GM23338 (cell line): ENCODE measurements at regions not wholly inside any gene's neighbourhood (a gene's known extent, or its start where the extent isn't known, plus 50 kb on each side); places are given as distances from the start of the nearest gene placed in this dataset.

ENCODE experiments used
- ATAC-seq: fragments of 200-7000 bp; cut with Tn5 transposase; 3 replicates; pipeline ENCODE4 v1.9.1; 2020
- DNase-seq: peaks from one replicate; pipeline ENCODE4 v3.0.0-alpha.2; 2015; ENCODE audit warnings: low spot score
- H2AFZ ChIP-seq: fragments of 200-600 bp; sonication (generic); 2 replicates; pipeline ENCODE4 v1.8.0; 2016; ENCODE audit warnings: antibody characterized with exemption, mild to moderate bottlenecking, moderate library complexity
- H3F3A ChIP-seq: fragments of 200-600 bp; sonication (generic); replicated peaks from 2 replicates; pipeline ENCODE4 v1.8.0; 2017; ENCODE audit warnings: antibody characterized with exemption, mixed run types, low read depth
- H3K27ac ChIP-seq: fragments of 200-600 bp; sonication (generic); 2 replicates; pipeline ENCODE4 v1.6.1; 2016; ENCODE audit warnings: low read depth
- H3K27me3 ChIP-seq: fragments of 200-600 bp; sonication (generic); 2 replicates; pipeline ENCODE4 v1.8.0; 2016; ENCODE audit warnings: mild to moderate bottlenecking, mixed run types, moderate library complexity; ENCODE audit not compliant: insufficient read depth
- H3K36me3 ChIP-seq: fragments of 200-600 bp; sonication (generic); 2 replicates; pipeline ENCODE4 v1.8.0; 2016; ENCODE audit warnings: mild to moderate bottlenecking; ENCODE audit not compliant: insufficient read depth
- H3K4me1 ChIP-seq: fragments of 200-600 bp; sonication (generic); 2 replicates; pipeline ENCODE4 v1.8.0; 2016; ENCODE audit warnings: mild to moderate bottlenecking, moderate library complexity; ENCODE audit not compliant: insufficient read depth
- H3K4me2 ChIP-seq: fragments of 200-600 bp; sonication (generic); 2 replicates; pipeline ENCODE4 v1.7.1; 2017; ENCODE audit warnings: mixed run types
- H3K4me3 ChIP-seq: fragments of 200-600 bp; sonication (generic); 2 replicates; pipeline ENCODE4 v1.6.1; 2016; ENCODE audit warnings: mixed run types
- H3K79me2 ChIP-seq: fragments of 200-600 bp; sonication (generic); replicated peaks from 2 replicates; pipeline ENCODE4 v1.8.0; 2017; ENCODE audit warnings: mild to moderate bottlenecking; ENCODE audit not compliant: insufficient read depth
- H3K9me2 ChIP-seq: fragments of 200-600 bp; sonication (generic); 2 replicates; pipeline ENCODE4 v1.8.0; 2017; ENCODE audit not compliant: insufficient read depth
- H4K20me1 ChIP-seq: fragments of 200-600 bp; sonication (generic); replicated peaks from 2 replicates; pipeline ENCODE4 v1.8.0; 2017; ENCODE audit warnings: mild to moderate bottlenecking; ENCODE audit not compliant: insufficient read depth
- H3K27ac Mint-ChIP-seq: 2 replicates; pipeline ENCODE4 v1.8.0; 2020; ENCODE audit warnings: inconsistent platforms, mild to moderate bottlenecking, moderate library complexity, mixed read lengths
- H3K27me3 Mint-ChIP-seq: 3 replicates; pipeline ENCODE4 v1.8.0; 2022; ENCODE audit warnings: low read depth, mild to moderate bottlenecking, moderate library complexity, mixed read lengths, inconsistent platforms; ENCODE audit not compliant: insufficient read depth, poor library complexity
- H3K36me3 Mint-ChIP-seq: 3 replicates; pipeline ENCODE4 v1.8.0; 2021; ENCODE audit warnings: low read depth, mild to moderate bottlenecking, inconsistent platforms, moderate library complexity, mixed read lengths
- H3K4me1 Mint-ChIP-seq: 3 replicates; pipeline ENCODE4 v1.8.0; 2020; ENCODE audit warnings: mild to moderate bottlenecking, inconsistent platforms, mixed read lengths
- H3K4me3 Mint-ChIP-seq: 3 replicates; pipeline ENCODE4 v1.8.0; 2021; ENCODE audit warnings: moderate library complexity, mild to moderate bottlenecking, inconsistent platforms, mixed read lengths
- H3K9me3 Mint-ChIP-seq: 3 replicates; pipeline ENCODE4 v1.8.0; 2020; ENCODE audit warnings: moderate library complexity, mild to moderate bottlenecking, inconsistent platforms, mixed read lengths
- CREB1 ChIP-seq: fragments of 250-450 bp; sonication (Bioruptor Pico); IDR thresholded peaks from 2 replicates; pipeline ENCODE4 v1.5.0; 2020; ENCODE audit warnings: low read depth, mild to moderate bottlenecking, moderate library complexity
- CTCF ChIP-seq, 2 experiments: fragments of 200-600 bp in 1 of 2; sonication (generic) in 1 of 2; conservative IDR thresholded peaks; 2 replicates each; pipeline versions ENCODE4 v1.5.1 to v1.6.1; 2016 to 2017; ENCODE audit warnings: antibody characterized with exemption in 2 of 2, low read depth in 2 of 2, mild to moderate bottlenecking in 2 of 2, moderate library complexity in 1 of 2
- EZH2phosphoT487 ChIP-seq: fragments of 200-600 bp; sonication (generic); IDR thresholded peaks from one replicate; pipeline ENCODE4 v1.8.1; 2018; ENCODE audit warnings: antibody characterized with exemption; ENCODE audit not compliant: unreplicated experiment
- POLR2AphosphoS5 ChIP-seq: IDR thresholded peaks from 2 replicates; pipeline ENCODE4 v1.6.1; 2016; ENCODE audit warnings: antibody characterized with exemption, low read depth
- REST ChIP-seq: IDR thresholded peaks from one replicate; pipeline ENCODE4 v1.6.1; 2018; ENCODE audit warnings: antibody characterized with exemption; ENCODE audit not compliant: unreplicated experiment

- no peaks in the 10 kb centered on the region for H3K36me3 ChIP-seq
- no peaks in the 10 kb centered on the region for H3F3A ChIP-seq
- H3K79me2 ChIP-seq = no peaks in the 10 kb centered on the region
- H3K9me3 Mint-ChIP-seq = no peaks in the 10 kb centered on the region
- no peak overlapping the region for H2AFZ ChIP-seq
- no peaks in the 10 kb centered on the region for H3K27me3 ChIP-seq
- H3K4me2 ChIP-seq = no peak overlapping the region
- no peak for TF ChIP-seq EZH2phosphoT487
- TF ChIP-seq REST = no peak
- TF ChIP-seq CTCF (conservative IDR thresholded peaks at IDR 0.05; ENCODE audit: low read depth in 2 of 2) = peak in 1 of 2 experiments; percentile 31; a peak in 1 of 4 replicates
- no peak for TF ChIP-seq CREB1 (CRISPR knock-in tag)
- no peaks in the 10 kb centered on the region for H3K4me1 ChIP-seq
- no peak for ATAC-seq
- no peak overlapping the region for H3K27ac Mint-ChIP-seq
- no peak overlapping the region for H3K4me3 ChIP-seq
- peaks cover 10% of the 10 kb centered on the region; the same call in 1 of the 2 replicates for H3K9me2 ChIP-seq
- H3K4me1 Mint-ChIP-seq = no peaks in the 10 kb centered on the region
- H3K4me3 Mint-ChIP-seq = no peak overlapping the region
- H4K20me1 ChIP-seq = no peaks in the 10 kb centered on the region
- DNase-seq = no peak
- H3K36me3 Mint-ChIP-seq = no peaks in the 10 kb centered on the region
- H3K27ac ChIP-seq = no peak overlapping the region
- H3K27me3 Mint-ChIP-seq = peaks cover 8% of the 10 kb centered on the region
Observed at GRCh38 chr2:7357993-7358392, 440.8 kb downstream of the RNF144A start.

- H3K36me3 Mint-ChIP-seq = no peaks in the 10 kb centered on the region
- H3K27ac ChIP-seq = no peak overlapping the region
- no peaks in the 10 kb centered on the region for H3F3A ChIP-seq
- no peak overlapping the region for H3K4me3 Mint-ChIP-seq
- no peak overlapping the region for H3K27ac Mint-ChIP-seq
- 0 out of 2 replicates have a peak, but pooled peaks cover 2% of the 10 kb centered on the region for H3K9me2 ChIP-seq
- peak overlapping the region; percentile 80 for H2AFZ ChIP-seq
- ATAC-seq (peak; percentile 76), DNase-seq (peak; percentile 15)
- TF ChIP-seq EZH2phosphoT487 (no peak), CTCF (conservative IDR thresholded peaks at IDR 0.05; ENCODE audit: low read depth in 2 of 2) (peak; percentile 24 to 48), POLR2AphosphoS5 (no peak), CREB1 (CRISPR knock-in tag) (no peak)
- H3K4me1 Mint-ChIP-seq = no peaks in the 10 kb centered on the region
- no peaks in the 10 kb centered on the region for H3K27me3 ChIP-seq
- no peaks in the 10 kb centered on the region for H3K9me3 Mint-ChIP-seq
- no peak overlapping the region for H3K4me2 ChIP-seq
- H3K4me1 ChIP-seq = no peaks in the 10 kb centered on the region
- no peak overlapping the region for H3K4me3 ChIP-seq
- H3K36me3 ChIP-seq = no peaks in the 10 kb centered on the region
- H3K79me2 ChIP-seq = no peaks in the 10 kb centered on the region
- no peaks in the 10 kb centered on the region for H4K20me1 ChIP-seq
- H3K27me3 Mint-ChIP-seq = peaks cover 8% of the 10 kb centered on the region
Observed at GRCh38 chr2:7358865-7359447, 441.7 kb downstream of the RNF144A start.
